Thymus (tissue), 11 donors: ENCODE measurements at regions not wholly inside any gene's neighbourhood (a gene's known extent, or its start where the extent isn't known, plus 50 kb on each side); places are given as distances from the start of the nearest gene placed in this dataset.
A peak's percentile ranks its signal among the peaks of the same experiment; 100 is the strongest.

Experiments
- DNase-seq, 9 donors: peaks; one replicate each; pipeline ENCODE4 v3.0.0-alpha.2; 2013; ENCODE audit warnings: low spot score in 9 of 9, low read depth in 6 of 9, missing footprints in 1 of 9
- H3K27ac ChIP-seq, 2 donors: one replicate each; pipeline ENCODE4 v1.5.1; 2013; ENCODE audit warnings: control low read depth in 1 of 2, low read depth in 1 of 2, low read length in 1 of 2, mild to moderate bottlenecking in 1 of 2, moderate library complexity in 1 of 2
- H3K27me3 ChIP-seq, 2 donors: one replicate each; pipeline ENCODE4 v1.5.1; 2013; ENCODE audit warnings: low read length in 1 of 2; ENCODE audit not compliant: control insufficient read depth in 2 of 2, insufficient read depth in 1 of 2
- H3K36me3 ChIP-seq, 2 donors: one replicate each; pipeline ENCODE4 v1.5.1; 2013; ENCODE audit warnings: low read length in 1 of 2, mild to moderate bottlenecking in 1 of 2, moderate library complexity in 1 of 2; ENCODE audit not compliant: control insufficient read depth in 2 of 2, insufficient read depth in 2 of 2
- H3K4me1 ChIP-seq, 2 donors: one replicate each; pipeline ENCODE4 v1.5.1; 2013; ENCODE audit warnings: low read length in 2 of 2; ENCODE audit not compliant: control insufficient read depth in 2 of 2, insufficient read depth in 2 of 2
- H3K4me3 ChIP-seq, 2 donors: one replicate each; pipeline ENCODE4 v1.5.1; 2013; ENCODE audit warnings: low read length in 2 of 2, control low read depth in 1 of 2, mild to moderate bottlenecking in 1 of 2
- H3K9me3 ChIP-seq, 2 donors: one replicate each; pipeline ENCODE4 v1.5.1; 2013; ENCODE audit warnings: low read length in 1 of 2, mild to moderate bottlenecking in 1 of 2; ENCODE audit not compliant: control insufficient read depth in 2 of 2, insufficient read depth in 1 of 2
- WGBS: extraction: QIAGEN DNeasy Blood & Tissue Kit; methylation state at CpG from one replicate; pipeline ENCODE4 v1.1.7; 2013; 5-methylcytosine and 5-hydroxymethylcytosine counted together
- donor health status: healthy.

DNA sequence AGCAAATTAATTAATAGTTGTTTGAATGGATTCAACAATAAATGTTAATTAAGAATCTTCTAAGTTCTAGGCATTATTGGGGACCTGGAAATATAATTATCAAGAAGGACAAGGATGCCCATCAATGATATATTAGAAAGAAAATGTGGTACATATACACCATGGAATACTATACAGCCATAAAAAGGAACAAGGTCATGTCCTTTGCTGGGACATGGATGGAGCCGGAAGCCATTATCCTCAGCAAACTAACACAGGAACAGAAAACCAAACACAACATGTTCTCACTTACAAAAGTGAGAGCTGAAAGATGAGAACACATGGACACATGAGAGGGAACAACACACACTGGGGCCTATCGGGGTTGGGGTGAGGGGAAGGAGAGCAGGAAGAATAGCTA is 141.4 kb upstream of the JUN start:
- Histone ChIP-seq H3K9me3 (no peaks in the 10 kb centered on the region), H3K36me3 (no peaks in the 10 kb centered on the region), H3K27me3 (no peaks in the 10 kb centered on the region), H3K4me3 (no peak overlapping the region), H3K27ac (no peak overlapping the region), H3K4me1 (peaks cover 8 to 16% of the 10 kb centered on the region in 2 donors)
- WGBS, result over 99% methylated on average over 2 of the region's 2 CpGs
- DNase-seq, result no peak

DNA sequence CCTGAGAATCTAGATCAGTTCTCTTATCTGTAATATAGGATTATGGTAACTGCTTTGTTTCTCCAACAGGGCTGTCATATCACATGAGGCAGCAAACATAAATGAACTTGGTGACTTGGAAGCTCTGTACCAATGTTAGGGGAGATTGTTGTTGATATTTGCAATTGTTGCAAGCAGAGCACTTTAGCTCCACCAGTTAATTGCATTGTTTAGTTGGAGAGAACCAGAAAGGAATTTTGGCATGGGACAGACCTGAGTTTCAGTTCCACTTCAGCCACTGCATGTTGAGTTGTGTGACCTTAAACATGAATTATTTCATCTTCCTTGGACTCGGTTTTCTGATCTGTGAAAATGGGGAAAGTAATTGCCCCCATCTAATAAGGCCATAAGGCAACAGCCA is 142.3 kb upstream of the JUN start:
- no peak overlapping the region for H3K27ac ChIP-seq
- H3K4me3 ChIP-seq, result no peak overlapping the region
- peaks cover 8 to 16% of the 10 kb centered on the region in 2 donors for H3K4me1 ChIP-seq
- H3K27me3 ChIP-seq, result no peaks in the 10 kb centered on the region
- no peaks in the 10 kb centered on the region for H3K9me3 ChIP-seq
- no peak for DNase-seq
- WGBS, result 88% methylated on average over 1 of the region's 1 CpG
- no peaks in the 10 kb centered on the region for H3K36me3 ChIP-seq

DNA sequence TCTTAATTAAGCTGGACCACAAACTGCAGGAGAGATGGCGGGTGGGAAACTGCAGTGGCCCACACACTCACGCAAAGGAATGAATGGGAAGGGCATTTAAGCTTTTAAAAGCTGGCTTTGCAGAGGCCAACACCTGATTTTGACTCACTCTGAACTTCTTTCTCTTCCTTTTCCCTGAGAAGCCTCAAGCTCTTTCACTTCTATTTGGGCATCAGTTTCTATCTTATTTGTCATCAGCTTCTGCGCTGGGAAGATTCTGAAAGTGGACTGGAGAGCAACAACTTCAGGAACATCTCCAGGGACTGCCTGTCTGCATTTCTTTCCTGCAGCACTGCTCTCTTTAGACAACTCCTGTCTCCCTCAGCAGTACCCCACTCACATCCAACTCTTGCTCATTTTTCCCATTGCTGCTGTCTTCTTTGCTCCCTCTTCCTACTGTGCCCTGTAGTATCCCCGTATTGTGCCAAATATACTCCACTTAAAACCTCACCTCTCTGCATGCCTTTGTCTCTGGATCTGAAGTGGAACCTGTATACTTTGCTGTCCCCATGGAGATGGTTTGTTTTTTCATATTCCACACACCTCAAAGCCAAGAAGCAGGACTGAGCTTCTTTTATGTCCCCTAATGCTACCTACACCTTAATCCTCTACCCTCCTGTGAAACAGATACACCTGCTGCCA is 143.3 kb upstream of the JUN start:
- Histone ChIP-seq H3K36me3 (no peaks in the 10 kb centered on the region), H3K27me3 (no peaks in the 10 kb centered on the region), H3K4me3 (no peak overlapping the region), H3K27ac (peak overlapping the region in 1 of 2 donors; percentile 27), H3K4me1 (peaks cover 8 to 15% of the 10 kb centered on the region in 2 donors), H3K9me3 (no peaks in the 10 kb centered on the region)
- no peak for DNase-seq
- WGBS, result 94% methylated on average over 4 of the region's 4 CpGs

DNA sequence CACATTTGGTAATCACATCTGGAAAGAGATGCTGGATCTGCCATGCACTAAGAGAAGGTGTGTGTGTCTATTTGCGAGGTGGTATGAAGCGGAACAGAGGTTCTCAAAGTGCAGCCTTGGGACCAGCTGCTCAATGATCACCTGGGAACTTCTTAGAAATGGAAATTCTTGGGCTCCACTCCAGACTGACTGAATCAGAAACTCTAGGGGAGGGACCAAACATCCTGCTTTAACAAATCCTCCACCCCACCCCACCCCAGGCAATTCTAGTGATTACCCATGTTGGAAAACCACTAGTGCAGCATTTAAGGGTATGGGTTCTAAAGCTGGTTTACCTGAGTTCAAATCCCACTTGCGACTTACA is 143.9 kb upstream of the JUN start:
- WGBS, result 95% methylated on average over 3 of the region's 3 CpGs
- Histone ChIP-seq H3K27ac (peak overlapping the region in 1 of 2 donors; percentile 27), H3K27me3 (no peaks in the 10 kb centered on the region), H3K9me3 (no peaks in the 10 kb centered on the region), H3K4me3 (no peak overlapping the region), H3K4me1 (peaks cover 6 to 10% of the 10 kb centered on the region in 2 donors), H3K36me3 (no peaks in the 10 kb centered on the region)
- no peak for DNase-seq

DNA sequence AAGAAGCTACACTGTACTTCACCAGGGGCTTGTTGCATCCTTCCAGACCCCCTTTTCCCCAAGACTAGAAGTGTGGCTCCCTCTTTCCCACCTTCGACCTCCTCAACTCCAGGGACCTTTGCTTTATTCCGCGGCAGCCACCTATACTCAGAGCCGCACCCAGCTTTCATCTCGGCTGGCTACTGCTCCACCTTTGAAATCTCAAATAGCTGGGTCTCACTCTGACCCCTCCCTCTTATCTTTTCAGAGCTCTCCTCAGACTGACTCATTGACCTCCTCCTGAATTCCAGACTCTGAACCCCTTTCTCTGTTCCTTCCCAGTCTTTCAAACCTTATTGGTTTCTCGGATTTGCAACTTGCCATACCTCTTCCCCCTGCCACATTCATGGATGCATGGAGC is 144.7 kb upstream of the JUN start:
- DNase-seq, result no peak
- Histone ChIP-seq H3K4me3 (no peak overlapping the region), H3K4me1 (peaks cover 0 to 7% of the 10 kb centered on the region in 2 donors), H3K9me3 (no peaks in the 10 kb centered on the region), H3K36me3 (no peaks in the 10 kb centered on the region), H3K27ac (no peak overlapping the region), H3K27me3 (no peaks in the 10 kb centered on the region)
- WGBS, result 97% methylated on average over 6 of the region's 6 CpGs

DNA sequence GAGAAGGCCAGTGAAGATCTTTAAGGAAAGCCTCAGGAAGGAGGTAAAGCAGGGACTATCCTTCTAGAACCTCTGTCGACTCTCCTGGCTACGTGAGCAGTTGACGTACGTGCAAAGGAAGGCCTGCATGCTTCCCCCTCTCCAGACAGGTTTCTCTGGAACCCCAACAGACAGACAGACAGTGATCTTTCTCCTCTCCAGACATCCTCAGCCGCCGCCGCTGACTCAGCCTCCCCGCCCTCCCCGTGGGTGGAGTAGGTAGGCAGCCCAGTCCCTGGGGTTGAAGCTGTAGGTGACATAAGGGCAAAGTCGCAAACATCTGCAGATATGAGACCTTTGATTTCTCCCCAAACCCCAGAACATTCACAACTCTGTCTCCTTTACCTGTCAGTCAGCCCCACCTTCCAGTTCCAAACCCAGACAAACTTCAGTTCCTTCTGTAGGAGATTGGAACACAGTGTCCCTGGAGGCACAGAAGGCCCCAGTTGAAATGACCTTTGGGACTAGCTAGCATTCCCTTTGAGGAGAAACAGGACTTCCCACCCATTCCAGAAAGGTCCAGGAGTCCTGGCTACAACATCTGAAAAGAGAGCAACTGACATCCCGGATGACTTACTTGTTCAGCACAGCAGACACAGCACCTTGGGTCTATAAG is 146.0 kb upstream of the JUN start:
- peak in 1 of 9 donors; percentile 37 for DNase-seq
- H3K27ac ChIP-seq, result no peak overlapping the region
- WGBS, result 94% methylated on average over 11 of the region's 11 CpGs
- H3K4me3 ChIP-seq, result no peak overlapping the region
- H3K4me1 ChIP-seq, result peaks cover 0 to 7% of the 10 kb centered on the region in 2 donors
- no peaks in the 10 kb centered on the region for H3K27me3 ChIP-seq
- H3K36me3 ChIP-seq, result no peaks in the 10 kb centered on the region
- H3K9me3 ChIP-seq, result no peaks in the 10 kb centered on the region

DNA sequence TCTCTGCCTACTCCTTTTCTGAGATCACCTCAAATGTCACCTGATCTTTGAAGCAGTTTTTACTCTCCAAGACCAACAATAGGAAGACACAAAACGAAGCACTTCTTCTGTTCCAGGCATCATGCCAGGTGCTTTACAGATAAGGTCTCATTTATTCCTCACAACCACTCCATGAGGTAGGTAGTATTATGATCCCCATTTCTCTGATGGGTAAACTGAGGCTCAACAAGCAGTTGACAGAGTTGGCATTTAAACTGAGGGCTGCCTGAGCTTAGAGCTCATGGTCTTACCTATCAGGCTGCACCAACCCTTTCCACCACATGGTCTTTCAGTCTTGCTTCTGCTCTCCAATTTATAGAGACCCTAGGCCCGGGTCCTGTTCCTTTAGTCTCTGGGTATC is 147.2 kb upstream of the JUN start:
- DNase-seq, result no peak
- Histone ChIP-seq H3K4me3 (no peak overlapping the region), H3K36me3 (no peaks in the 10 kb centered on the region), H3K27me3 (no peaks in the 10 kb centered on the region), H3K4me1 (peaks cover 0 to 7% of the 10 kb centered on the region in 2 donors), H3K9me3 (no peaks in the 10 kb centered on the region), H3K27ac (no peak overlapping the region)
- WGBS, result 88% methylated on average over 2 of the region's 2 CpGs

DNA sequence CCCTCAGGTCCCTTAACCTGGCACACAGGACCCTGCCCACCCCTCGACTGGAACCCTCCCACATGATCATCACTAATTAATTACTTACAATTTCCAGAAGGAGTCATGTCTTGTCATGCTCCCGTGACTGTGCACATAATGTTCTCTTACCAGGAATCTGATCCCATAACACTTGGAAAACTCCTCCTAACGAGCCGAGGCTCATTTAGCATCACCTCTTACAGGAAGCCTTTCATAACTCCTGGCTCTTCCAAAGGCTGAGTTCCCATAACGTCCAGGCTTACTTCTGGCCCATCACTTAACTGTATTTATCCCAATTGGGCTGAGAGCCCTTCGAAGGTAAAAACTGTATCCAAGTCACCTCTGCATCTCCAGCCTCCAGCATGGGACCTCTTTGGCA is 147.9 kb upstream of the JUN start:
- 92% methylated on average over 6 of the region's 6 CpGs for WGBS
- Histone ChIP-seq H3K4me3 (no peak overlapping the region), H3K27ac (no peak overlapping the region), H3K27me3 (no peaks in the 10 kb centered on the region), H3K36me3 (no peaks in the 10 kb centered on the region), H3K4me1 (peaks cover 0 to 7% of the 10 kb centered on the region in 2 donors), H3K9me3 (no peaks in the 10 kb centered on the region)
- no peak for DNase-seq

DNA sequence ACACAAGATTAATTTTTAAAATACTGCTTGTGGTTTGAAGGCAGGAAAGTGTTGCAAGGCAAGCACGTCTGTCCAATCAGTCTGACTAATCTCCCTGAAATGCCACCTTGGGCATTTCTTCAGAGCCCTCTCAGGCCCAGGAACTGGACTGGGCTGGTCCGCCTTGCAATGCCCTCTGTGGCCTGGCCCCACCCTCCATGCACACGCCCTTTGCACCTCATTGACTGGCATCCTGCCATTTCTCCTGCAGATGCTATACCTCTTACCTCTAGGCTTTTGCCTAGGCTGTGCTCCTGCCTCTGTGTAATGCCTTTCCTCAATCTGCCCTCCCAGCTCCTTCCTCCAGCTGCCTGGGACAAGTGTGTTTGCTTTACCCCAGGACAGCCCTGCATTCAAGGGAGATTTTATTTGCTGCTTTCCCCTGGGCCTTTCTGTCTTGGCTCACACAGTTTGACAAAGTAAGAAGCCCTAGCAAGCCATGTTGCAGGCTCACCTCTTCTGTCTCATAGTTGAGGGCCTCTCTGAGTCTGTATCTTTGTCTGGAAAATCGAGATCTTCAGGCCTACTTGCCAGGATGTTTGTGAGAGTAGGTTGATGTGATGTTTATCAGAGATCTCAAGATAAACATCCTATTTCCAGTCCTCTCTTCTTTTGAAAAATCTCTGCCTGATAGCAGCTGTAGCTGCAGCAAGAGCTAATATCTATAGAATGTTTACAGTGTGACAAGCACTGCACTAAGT is 149.2 kb upstream of the JUN start:
- Histone ChIP-seq H3K4me3 (no peak overlapping the region), H3K9me3 (no peaks in the 10 kb centered on the region), H3K4me1 (peaks cover 0 to 7% of the 10 kb centered on the region in 2 donors), H3K27ac (no peak overlapping the region), H3K27me3 (no peaks in the 10 kb centered on the region), H3K36me3 (no peaks in the 10 kb centered on the region)
- DNase-seq, result no peak
- WGBS, result 76% methylated on average over 4 of the region's 4 CpGs
